Nephron (organoid): ENCODE measurements at regions not wholly inside any gene's neighbourhood (a gene's known extent, or its start where the extent isn't known, plus 50 kb on each side); places are given as distances from the start of the nearest gene placed in this dataset.

Source experiments
- H3K27ac Mint-ChIP-seq, 3 experiments: 2 replicates each; pipeline ENCODE4 v1.8.0; 2020; ENCODE audit warnings: mixed read lengths in 3 of 3, mild to moderate bottlenecking in 2 of 3, moderate library complexity in 1 of 3
- H3K27me3 Mint-ChIP-seq: 2 replicates; pipeline ENCODE4 v1.8.0; 2021; ENCODE audit warnings: low read depth, mild to moderate bottlenecking, moderate library complexity, mixed read lengths
- H3K36me3 Mint-ChIP-seq: 2 replicates; pipeline ENCODE4 v1.8.0; 2020; ENCODE audit warnings: low read depth, mixed read lengths
- H3K4me1 Mint-ChIP-seq: 2 replicates; pipeline ENCODE4 v1.8.0; 2020; ENCODE audit warnings: mixed read lengths
- H3K4me3 Mint-ChIP-seq, 3 experiments: 2 replicates each; pipeline ENCODE4 v1.8.0; 2020; ENCODE audit warnings: mild to moderate bottlenecking in 3 of 3, mixed read lengths in 3 of 3, moderate library complexity in 2 of 3
- H3K9me3 Mint-ChIP-seq: 2 replicates; pipeline ENCODE4 v1.8.0; 2020; ENCODE audit warnings: mixed read lengths
- TF ChIP-seq, protein P1 (sequence below), 3 experiments: fragments of 200-600 bp; sonication (generic); IDR thresholded peaks; one replicate each; pipeline ENCODE4 v1.5.0; 2021; ENCODE audit warnings: antibody characterized with exemption in 3 of 3; ENCODE audit not compliant: unreplicated experiment in 3 of 3

DNA sequence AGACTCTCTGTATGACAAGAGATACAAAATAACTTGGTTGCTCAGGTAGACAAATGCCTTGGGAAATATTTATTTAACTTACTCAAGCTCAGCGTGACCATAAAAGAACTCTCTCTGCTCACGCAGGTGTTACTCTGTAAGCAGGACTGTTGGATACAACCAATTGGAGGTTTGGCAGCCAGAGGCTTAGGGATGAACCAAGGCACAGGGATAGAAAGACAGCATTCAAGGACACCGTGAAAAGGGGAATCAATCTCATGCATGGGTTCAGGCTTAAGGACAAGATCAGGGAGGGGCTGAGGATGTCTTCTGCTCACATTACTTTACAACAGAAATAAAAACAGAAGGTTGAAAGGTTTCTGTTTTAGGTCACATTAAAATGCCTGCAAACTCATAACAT, 389.0 kb upstream of the BRINP1 start:
- TF ChIP-seq, protein P1, sequence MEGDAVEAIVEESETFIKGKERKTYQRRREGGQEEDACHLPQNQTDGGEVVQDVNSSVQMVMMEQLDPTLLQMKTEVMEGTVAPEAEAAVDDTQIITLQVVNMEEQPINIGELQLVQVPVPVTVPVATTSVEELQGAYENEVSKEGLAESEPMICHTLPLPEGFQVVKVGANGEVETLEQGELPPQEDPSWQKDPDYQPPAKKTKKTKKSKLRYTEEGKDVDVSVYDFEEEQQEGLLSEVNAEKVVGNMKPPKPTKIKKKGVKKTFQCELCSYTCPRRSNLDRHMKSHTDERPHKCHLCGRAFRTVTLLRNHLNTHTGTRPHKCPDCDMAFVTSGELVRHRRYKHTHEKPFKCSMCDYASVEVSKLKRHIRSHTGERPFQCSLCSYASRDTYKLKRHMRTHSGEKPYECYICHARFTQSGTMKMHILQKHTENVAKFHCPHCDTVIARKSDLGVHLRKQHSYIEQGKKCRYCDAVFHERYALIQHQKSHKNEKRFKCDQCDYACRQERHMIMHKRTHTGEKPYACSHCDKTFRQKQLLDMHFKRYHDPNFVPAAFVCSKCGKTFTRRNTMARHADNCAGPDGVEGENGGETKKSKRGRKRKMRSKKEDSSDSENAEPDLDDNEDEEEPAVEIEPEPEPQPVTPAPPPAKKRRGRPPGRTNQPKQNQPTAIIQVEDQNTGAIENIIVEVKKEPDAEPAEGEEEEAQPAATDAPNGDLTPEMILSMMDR (IDR thresholded peaks at IDR 0.05; ENCODE audit: unreplicated experiment in 3 of 3) = no peak
- H3K27ac Mint-ChIP-seq = no peak overlapping the region
- no peaks in the 10 kb centered on the region for H3K36me3 Mint-ChIP-seq
- no peaks in the 10 kb centered on the region for H3K4me1 Mint-ChIP-seq
- H3K4me3 Mint-ChIP-seq = no peak overlapping the region
- peaks cover 3% of the 10 kb centered on the region for H3K27me3 Mint-ChIP-seq
- no peaks in the 10 kb centered on the region for H3K9me3 Mint-ChIP-seq

DNA sequence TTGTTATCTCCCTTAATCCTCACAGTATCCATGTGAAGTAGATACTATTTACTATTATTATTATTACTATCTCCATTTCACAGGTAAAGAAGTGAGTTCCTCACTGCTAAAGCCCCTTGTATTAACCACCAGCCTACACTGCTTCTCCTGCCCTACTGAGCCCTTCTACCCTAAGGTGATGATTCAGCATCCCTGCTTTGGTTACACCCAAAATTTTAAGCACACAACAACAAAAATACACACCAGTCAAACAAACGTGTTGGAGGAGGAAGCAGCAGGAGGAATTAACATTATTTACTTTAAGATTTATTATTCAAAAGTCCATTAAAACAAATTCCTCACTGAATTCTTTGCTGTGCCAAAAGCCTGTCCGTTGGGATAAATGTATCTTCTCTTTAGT, 370.2 kb upstream of the BRINP1 start:
- H3K9me3 Mint-ChIP-seq = peaks cover 3% of the 10 kb centered on the region
- no peaks in the 10 kb centered on the region for H3K36me3 Mint-ChIP-seq
- TF ChIP-seq, protein P1 (IDR thresholded peaks at IDR 0.05; ENCODE audit: unreplicated experiment in 3 of 3) = no peak
- H3K4me3 Mint-ChIP-seq = no peak overlapping the region
- no peaks in the 10 kb centered on the region for H3K27me3 Mint-ChIP-seq
- H3K4me1 Mint-ChIP-seq = no peaks in the 10 kb centered on the region
- H3K27ac Mint-ChIP-seq = no peak overlapping the region

DNA sequence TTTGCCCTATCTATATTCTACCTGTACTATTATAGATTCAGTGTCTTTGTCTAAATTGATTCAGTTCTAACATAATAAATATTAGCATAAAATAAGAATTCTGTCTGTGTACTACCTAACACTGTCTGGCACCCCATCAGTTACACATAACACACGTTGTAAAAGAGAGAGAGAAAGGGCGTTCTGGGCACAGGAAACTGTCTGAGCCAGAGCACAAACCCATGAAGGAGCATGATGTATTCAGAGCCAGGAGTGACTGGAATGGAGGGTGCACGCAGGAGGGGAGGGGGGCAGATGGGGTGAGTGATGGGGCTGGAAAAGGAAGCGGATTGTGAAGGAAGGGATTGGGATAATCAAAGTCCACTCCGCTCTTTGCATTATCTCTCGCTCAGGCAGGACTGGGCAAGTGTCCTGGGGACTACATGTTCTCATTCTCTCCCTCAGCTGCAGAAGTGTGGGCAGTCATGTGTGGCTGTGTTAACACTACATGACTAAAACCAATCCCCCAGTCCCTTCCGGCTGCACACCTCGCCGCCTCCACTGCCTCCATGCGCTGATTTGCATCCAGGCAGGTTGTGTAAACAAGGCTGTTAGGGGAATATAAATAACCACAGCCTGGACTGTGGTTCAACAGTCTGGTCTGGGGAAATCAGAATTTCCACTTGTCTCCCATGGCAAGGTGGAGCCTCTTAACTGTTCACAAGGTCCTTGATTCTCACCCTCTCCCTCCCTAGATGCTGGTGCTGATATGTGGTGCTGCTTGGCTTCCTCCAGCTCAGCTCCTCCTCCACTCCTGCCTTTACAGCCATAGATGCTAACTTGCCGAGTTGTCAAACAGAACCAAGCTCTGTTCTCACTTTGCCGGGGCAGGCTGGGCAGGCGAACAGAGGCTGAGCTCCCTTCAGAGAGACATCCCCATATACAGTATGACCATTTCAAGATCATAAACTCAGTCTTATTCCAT, 367.5 kb upstream of the BRINP1 start:
- Mint-ChIP-seq H3K4me3 (no peak overlapping the region), H3K4me1 (no peaks in the 10 kb centered on the region), H3K36me3 (no peaks in the 10 kb centered on the region), H3K9me3 (no peaks in the 10 kb centered on the region), H3K27ac (peak overlapping the region in 1 of 3 experiments; percentile 18), H3K27me3 (no peaks in the 10 kb centered on the region)
- TF ChIP-seq, protein P1 (IDR thresholded peaks at IDR 0.05; ENCODE audit: unreplicated experiment in 3 of 3) = no peak

DNA sequence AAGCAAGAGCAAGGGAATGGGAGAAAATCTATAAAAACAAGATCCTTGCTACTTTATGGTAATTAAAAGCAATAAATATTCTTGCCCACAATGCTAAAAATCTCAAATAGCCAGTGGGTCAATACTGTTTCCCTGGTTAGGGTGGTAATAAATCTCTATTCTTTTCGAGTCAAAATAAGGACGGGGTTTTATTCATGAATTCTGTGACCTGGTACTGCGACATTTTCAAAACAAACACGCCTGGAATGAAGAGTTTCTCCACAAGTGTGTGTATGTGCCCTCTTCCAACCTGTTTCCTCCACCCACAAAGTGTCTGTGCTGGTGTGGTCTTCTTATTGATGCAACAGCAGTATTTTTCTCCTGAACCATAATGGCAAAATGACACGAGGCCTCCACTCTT, 358.8 kb upstream of the BRINP1 start:
- H3K4me1 Mint-ChIP-seq = no peaks in the 10 kb centered on the region
- H3K27ac Mint-ChIP-seq = no peak overlapping the region
- H3K27me3 Mint-ChIP-seq = peaks cover 7% of the 10 kb centered on the region
- H3K4me3 Mint-ChIP-seq = no peak overlapping the region
- H3K9me3 Mint-ChIP-seq = no peaks in the 10 kb centered on the region
- no peaks in the 10 kb centered on the region for H3K36me3 Mint-ChIP-seq
- TF ChIP-seq, protein P1 (IDR thresholded peaks at IDR 0.05; ENCODE audit: unreplicated experiment in 3 of 3) = no peak

DNA sequence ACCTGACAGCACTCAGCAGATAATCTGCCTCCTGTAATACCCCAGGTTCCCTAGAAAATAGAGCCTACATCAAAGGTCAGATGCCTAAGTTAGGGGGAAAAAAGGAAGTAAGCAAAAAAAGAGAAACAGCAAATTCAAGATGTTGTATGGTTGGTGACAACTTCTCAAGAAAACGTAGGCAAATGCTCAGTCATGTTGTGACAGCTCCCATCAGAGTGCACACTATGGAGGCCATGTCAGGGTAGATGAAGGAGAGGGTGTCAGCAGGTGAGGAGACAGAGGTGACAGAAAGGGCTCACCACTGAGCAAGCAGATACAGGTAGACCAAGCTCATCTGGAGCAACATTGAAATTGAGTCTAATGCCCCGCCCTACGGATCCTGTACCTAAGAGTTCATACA, 356.8 kb upstream of the BRINP1 start:
- TF ChIP-seq, protein P1 (IDR thresholded peaks at IDR 0.05; ENCODE audit: unreplicated experiment in 3 of 3) = no peak
- Mint-ChIP-seq H3K9me3 (no peaks in the 10 kb centered on the region), H3K27ac (no peak overlapping the region), H3K36me3 (no peaks in the 10 kb centered on the region), H3K27me3 (peaks cover 5% of the 10 kb centered on the region), H3K4me1 (no peaks in the 10 kb centered on the region), H3K4me3 (no peak overlapping the region)

DNA sequence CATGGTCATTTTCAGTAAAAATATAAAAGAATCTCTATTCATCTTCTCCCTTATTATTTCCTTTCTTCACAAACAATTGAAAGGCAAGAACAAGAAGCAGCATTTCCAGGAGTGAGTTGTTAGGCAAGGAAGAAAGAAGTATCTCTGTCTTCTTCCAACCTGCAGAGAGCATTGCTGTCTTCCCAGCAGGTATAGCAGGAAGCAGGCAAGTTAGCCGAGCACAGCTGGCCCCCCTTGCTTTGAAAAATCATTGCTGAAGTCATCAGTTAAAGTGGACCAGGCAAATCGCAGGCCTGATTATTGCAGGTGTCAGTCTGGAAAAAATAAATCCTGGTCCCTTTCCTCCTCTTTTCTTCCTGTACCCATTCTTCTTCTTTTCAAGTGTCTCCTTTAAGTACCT, 353.1 kb upstream of the BRINP1 start:
- TF ChIP-seq, protein P1 (IDR thresholded peaks at IDR 0.05; ENCODE audit: unreplicated experiment in 3 of 3) = no peak
- peaks cover 3% of the 10 kb centered on the region for H3K27me3 Mint-ChIP-seq
- no peaks in the 10 kb centered on the region for H3K36me3 Mint-ChIP-seq
- H3K27ac Mint-ChIP-seq = no peak overlapping the region
- H3K4me1 Mint-ChIP-seq = no peaks in the 10 kb centered on the region
- H3K4me3 Mint-ChIP-seq = no peak overlapping the region
- H3K9me3 Mint-ChIP-seq = no peaks in the 10 kb centered on the region
